Daoy (cell line): ENCODE measurements at regions not wholly inside any gene's neighbourhood (a gene's known extent, or its start where the extent isn't known, plus 50 kb on each side); places are given as distances from the start of the nearest gene placed in this dataset.
"Not testable (repeated sequence)": the region's sequence is repeated elsewhere in the genome, so short reads cannot be mapped to it uniquely, and the experiment has no call there.

Source experiments
- DNase-seq: peaks from one replicate; pipeline ENCODE4 v3.0.0-alpha.2; 2015; ENCODE audit warnings: low read depth

DNA sequence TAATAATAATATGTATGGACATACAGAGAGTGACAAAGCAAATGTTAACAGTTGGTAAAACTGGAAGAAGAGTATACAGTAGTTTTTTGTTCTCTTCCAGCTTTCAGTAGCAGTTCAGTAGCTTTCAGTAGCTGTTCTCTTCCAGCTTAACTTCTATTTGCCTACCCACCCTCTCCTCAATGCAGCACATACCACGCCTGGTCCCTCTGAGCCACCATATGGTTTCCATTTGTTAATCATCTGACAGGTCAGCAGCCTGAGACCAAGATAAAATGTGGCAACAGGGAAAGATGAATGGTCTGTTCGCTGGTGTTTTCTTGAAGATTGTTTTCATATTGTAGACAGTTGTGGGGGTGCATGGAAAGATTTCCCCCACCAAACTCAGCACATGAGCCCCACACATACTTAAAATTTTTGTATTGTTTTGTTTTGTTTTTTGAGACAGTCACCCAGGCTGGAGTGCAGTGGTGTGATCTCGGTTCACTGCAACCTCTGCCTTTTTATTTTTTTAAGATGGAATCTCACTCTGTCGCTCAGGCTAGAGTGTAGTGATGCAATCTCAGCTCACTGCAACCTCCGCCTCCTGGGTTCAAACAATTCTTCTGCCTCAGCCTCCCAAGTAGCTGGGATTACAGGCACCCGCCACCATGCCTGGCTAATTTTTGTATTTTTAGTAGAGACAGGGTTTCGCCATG, 56.8 kb downstream of the ATP6V0E2 start:
- DNase-seq, result peak; percentile 37

DNA sequence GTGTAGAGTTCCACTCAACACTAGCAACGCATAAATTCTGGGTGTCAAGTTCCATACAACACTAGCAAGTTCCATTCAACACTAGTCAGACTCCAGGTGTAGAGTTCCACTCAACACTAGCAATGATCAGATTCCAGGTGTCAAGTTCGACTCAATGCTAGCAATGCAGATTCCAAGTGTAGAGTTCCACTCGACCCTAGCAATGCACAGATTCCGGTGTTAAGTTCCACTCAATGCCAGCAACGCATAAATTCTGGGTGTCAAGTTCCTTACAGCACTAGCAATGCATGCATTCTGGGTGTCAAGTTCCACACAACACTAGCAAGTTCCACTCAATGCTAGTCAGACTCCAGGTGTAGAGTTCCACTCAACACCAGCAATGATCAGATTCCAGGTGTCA, 60.0 kb downstream of the ATP6V0E2 start:
- DNase-seq, result not testable (repeated sequence)

DNA sequence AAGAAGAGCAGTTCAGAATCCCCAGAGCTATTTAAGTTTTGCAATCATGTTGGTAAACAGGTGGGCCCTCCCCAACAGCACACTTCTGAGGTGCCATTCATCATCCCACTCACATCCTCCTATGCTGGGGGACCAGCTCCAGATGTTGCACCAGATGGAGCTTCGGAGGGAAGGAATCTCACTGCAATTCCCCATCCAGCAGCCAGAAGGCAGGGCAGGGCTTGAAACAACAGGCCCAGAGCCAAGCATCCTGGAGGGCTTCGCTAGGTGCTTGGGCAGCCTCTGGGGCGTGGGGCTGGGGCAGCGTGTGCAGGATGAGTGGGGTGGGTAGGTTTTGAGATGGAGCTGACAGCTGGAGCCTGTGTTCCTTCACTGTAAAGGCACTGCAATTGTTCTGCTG, 73.6 kb downstream of the ATP6V0E2 start:
- DNase-seq, result not testable (repeated sequence)

DNA sequence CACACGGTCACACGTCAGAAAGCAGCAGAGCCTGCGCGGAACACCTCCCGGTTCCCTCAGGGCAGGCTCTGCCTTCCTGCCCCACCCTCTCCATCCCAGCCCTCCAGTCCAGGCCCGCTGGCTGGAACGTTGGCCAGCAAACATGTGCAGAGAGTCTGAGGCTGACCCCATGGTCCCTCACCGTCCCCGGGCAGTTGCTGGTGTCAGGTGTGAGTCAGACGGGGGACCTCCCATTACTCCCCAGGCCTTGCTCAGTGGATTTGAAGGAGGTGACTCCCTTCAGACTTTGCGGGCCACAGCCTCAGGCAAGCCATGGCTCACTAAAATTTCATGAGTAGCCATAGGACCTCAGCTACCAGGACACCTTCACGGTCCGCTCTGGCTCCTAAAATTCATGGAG, 74.7 kb downstream of the ATP6V0E2 start:
- not testable (repeated sequence) for DNase-seq

DNA sequence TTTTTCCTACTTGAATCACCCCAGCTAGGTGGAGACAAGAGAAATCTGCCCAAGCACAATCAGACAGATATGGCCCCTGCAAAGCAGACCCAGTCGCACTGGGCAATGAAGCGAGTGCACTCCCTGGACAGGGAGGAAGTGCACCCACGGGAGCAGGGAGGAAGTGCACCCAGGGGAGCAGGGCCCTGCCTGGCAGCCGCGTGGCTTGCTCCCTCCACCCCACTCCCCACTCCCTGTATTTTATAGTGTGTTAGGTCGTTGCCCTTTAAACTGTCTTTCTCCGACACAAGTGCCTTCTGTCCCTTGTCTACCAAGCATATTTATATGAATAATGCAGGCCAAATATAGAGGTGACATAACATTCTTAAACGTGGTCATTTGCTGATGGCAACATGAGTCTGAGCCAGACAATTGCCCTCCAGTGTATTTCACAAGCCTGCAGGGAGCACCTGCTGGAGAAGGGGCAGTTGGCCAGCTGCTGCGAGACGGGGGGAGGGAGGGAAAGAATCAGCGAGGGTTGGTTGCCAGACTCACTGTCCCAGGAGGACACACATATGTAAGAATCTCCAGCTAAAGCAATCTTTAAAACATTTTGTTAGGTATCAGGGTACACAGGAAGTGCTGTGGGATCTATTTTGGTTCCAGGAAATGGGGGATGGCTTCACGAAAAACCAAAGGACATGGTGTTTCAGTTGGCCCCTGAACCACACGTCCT, 76.3 kb downstream of the ATP6V0E2 start:
- DNase-seq, result not testable (repeated sequence)

DNA sequence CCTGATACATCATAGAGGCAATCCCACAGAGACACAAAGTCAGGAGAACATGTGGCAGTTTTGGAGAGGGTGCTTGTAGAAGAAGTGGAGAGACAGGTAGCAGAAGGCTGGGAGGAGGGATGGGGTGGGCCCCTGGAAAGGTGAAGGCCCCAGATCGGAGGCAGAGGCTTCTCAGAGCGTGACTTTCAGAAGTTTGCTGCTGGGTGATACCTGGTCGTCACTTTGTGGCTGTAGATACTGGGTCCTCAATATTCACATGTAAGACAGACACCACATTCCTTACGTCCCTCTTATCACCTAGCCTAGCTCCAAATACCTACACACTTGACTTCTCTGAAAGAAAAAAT, 76.8 kb downstream of the ATP6V0E2 start:
- DNase-seq, result not testable (repeated sequence)

DNA sequence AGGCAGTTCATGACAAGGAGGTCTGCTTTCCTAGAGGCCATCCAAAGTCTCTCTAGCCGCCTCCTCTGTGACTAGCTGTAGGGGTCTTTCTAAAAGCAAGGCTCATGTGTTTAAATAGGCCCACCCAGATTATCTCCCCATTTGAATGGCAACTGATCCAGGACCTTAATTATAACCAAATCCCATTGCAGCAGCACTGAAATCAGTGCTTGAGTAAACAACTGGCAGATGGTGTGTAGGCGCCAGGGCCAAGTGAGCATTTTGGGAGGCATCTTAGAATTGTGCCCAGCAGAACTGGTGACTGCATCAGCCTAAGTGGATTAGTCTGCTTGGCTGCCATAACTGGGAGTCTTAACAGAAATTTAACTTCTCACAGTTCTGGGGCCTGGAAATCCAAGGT, 77.8 kb downstream of the ATP6V0E2 start:
- DNase-seq, result not testable (repeated sequence)

DNA sequence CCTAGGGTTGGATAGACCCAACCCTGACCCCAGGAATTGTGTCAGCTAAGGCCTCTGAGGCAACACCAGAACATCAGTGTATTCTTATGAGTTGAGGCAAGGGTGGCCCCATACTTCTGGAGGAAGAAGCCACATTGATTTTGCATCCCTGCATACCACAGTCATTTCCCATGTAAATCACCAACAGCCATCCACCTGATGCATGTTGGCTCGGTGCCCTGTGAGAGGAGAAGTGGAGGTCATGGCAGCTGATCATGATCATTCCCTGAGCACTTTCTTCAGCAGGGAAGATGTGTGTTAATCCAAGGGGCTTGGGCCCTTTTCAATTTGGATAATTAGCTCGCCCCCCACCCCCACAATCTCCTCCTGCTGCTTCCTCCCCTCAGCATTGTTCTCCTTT, 85.1 kb downstream of the ATP6V0E2 start:
- not testable (repeated sequence) for DNase-seq

DNA sequence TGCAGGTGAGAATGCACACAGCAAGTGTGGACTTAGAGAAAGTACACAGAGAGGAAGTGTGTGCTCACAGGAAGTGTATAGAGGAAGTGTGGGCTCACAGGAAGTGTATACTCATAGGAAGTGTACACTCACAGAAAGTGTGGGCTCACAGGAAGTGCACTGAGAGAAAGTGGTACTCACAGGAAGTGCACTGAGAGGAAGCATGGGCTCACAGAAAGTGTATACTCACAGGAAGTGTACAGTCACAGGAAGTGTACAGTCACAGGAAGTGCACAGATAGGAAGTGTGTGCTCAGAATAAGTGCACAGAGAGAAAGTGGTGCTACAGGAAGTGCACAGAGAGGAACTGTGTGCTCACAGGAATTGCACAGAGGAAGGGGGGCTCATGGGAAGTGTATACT, 87.1 kb downstream of the ATP6V0E2 start:
- not testable (repeated sequence) for DNase-seq

DNA sequence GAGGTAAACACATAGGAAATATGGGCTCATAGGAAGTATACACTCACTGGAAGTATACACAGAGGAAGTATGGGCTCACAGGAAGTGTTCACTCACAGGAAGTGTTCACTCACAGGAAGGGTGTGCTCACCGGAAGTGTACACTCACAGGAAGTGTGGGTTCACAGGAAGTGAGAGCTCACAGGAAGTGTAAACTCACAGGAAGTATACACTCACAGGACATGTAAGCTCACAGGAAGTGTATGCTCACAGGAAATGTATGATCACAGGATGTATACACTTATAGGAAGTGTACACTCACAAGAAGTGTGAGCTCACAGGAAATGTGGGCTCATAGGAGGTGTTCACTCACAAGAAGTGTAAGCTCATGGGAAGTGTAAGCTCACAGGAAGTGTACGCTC, 88.1 kb downstream of the ATP6V0E2 start:
- not testable (repeated sequence) for DNase-seq

DNA sequence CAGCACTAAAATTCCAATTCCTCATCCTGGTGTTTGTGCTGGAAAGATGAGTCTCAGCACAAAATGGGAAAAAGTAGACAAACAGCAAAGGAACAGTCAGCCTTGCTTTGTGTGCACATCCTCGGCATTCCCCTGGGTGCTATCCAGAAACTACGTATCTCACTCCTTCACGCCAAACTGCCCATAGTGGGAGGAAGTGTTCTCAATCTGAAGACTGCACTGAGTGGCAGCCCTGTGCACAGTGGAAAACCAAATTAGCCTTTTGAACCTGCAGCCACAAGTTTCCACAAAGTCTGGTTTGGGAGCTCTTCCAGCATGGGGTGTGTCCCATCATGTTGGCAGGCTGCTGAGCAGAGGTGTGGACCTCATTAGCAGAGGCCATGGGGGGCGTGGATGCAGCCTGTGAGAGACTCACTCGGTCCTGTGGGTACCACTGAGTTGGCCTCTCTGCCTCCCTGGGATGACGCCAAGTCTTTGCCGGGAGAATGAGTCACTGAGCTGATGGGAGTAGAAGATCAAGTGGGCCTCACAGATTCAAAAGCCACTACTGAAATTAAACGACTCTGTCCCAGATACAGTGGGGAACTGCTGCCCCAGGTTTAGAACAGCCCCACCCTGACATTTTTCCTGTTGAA, 89.0 kb downstream of the ATP6V0E2 start:
- DNase-seq, result peak; percentile 15

DNA sequence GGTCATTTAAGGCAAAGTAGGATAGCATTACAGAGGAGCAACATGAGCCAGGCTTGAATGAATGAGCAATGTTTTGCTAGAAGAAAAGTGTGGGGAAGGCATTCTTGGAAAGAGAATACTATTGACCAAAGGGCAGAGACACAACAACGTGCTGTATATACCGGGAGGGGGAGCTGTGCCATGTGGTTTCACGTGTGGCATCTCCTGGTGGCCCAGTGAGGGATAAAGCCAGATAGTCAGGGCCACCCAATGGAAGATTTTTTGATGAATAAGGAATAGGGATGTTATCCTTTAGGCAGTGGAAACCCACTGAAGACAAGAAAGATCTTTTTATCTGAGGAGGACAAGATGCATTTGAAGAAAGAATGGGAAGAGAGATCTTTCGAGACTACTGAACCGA, 90.2 kb downstream of the ATP6V0E2 start:
- not testable (repeated sequence) for DNase-seq

DNA sequence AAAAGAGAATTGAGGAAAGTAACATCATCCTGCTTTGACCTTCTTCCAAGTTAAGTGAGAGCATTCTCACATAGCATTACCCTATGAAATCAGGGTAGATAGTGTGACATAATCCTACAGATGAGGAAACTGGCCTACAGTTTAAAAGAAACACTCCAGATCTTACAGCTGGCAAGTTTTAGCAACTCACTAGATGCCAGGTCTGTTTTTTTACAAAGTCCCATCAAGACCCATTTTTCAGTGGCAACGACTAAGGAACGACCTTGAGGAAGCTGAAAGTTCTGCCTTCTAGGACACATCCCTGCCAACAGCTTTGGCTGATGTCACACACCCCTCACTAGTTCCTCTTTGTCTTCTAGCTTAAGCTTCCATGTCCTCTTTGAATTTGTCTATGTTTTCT, 92.7 kb downstream of the ATP6V0E2 start:
- DNase-seq, result not testable (repeated sequence)

DNA sequence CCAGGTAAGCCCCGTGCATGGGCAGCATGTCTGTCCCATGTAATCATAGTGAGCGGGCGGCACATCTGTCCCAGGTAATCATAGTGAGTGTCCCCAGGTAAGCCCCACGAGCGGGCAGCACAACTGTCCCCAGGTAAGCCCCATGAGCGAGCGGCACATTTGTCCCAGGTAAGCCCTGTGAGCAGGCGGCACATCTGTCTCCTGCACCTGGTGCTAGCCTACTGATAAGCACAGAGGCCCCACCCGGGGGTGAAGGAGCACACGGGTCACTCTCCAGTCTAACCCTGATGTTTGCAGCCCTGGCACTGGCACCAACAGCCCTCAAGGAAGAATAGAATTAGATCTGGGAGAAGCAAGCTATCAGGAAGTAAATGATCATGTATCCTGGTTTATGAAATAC, 99.2 kb downstream of the ATP6V0E2 start:
- DNase-seq, result not testable (repeated sequence)

DNA sequence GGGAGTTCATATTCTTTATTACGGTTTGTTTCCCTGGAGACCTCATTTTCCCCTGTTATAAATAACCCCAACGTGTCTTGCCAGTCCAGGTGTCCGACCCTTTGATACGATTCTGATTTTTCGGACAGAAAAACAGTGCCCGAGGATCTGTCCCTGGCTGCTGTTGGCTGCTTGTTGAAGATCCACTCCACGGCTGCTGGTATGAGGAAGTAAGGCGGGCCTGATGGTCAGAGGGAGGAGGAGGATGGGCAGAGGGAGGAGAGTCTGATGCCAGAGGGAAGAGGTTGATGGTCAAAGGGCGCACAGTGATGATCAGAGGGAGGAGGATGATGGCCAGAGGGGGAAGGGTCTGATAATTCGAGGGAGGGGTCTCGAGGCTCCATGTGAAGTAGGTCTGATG, 99.9 kb downstream of the ATP6V0E2 start:
- DNase-seq, result not testable (repeated sequence)

DNA sequence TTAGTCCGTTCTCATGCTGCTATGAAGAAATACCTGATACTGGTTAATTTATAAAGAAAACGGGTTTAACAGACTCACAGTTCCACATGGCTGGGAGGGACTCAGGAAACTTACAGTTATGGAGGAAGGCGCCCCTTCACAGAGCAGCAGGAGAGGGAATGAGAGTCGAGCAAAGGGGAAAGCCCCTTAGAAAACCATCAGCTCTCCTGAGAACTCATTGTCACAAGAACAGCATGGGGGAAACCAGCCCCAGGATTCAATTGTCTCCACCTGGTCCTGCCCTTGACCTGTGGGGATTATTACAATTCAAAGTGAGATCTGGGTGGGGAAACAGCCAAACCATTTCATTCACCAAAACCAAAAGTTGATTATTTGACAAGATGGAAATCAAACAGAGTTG, 101.8 kb downstream of the ATP6V0E2 start:
- not testable (repeated sequence) for DNase-seq

DNA sequence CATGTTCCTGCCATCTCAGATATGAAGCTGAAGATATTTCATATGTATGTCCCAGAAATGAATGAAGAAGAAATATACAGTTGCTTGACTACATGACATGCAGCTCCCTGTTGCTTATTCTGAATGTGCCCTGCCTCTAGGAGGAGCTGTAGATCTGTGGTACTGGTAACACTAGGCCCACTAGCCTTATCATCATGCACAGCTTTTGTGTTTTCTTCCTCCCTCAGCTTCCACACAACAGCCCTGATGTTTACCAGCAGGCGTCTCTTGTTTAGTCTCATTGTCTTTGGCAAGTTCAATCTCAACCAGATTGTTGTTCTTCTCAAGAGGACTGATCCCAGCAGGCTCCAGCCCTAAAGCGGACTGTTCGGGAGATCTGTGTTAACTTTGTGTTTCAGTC, 104.8 kb downstream of the ATP6V0E2 start:
- not testable (repeated sequence) for DNase-seq

DNA sequence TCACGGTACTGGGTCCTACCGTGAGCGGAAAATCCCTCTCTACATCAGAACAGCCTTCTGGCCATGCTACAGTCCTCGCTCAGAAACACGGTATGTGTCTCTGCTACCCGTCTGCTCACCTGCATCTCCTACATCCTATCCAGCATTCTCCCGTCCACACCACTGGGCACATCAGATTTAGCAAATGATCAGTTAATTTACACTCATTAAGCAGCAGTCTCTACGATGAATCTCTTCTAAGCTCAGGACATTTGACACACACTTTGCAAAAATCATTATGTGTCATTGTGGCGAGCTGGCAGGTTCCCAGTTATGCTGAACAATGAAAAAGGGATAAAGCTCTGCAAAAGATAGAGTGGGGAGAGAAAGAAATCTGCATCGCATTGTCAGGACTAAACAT, 105.2 kb downstream of the ATP6V0E2 start:
- not testable (repeated sequence) for DNase-seq

DNA sequence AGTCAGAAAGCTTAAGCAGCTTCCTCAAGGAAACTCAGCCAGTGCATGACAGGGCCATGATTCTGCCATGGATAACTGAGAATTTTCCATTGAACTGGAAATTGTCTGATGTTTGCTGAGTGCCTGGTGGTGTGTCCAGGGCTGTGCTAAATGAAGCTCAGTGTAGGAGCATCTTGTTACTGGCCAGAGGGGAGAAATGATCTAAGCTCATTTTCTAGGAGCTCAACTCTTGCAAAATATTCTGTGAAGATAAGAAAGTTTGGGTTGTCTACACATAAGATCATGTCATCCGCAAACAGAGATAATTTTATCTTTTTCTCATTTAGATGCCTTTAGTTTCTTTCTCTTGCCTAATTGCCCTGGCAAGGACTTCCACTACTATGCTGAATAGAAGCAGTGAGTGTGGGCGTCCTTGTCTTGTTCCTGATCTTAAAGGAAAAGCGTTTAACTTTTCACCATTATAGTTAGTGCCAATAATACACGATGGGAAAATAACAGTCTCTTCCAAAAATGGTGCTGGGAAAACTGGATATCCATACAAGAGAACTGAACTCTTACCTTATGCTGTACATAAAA, 108.9 kb downstream of the ATP6V0E2 start:
- DNase-seq, result not testable (repeated sequence)

DNA sequence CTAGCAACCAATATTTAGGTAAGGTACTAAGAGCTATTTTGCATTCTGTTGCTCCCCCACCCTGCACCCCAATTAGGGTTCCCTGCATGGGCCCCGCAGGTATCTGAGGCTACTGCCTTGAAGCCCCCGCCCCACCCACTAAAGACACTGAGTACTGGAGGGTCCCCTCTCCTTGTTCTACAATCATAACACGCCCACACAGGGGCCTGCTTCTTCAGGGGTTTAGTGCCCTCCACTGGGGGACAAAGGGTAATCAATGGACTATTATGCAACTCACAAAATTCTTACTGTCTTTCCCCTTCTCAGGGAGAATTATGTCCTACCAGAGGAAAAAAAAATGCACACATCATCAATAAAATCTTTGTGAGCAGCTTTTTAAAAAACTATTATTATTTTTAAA, 113.1 kb downstream of the ATP6V0E2 start:
- DNase-seq, result not testable (repeated sequence)

DNA sequence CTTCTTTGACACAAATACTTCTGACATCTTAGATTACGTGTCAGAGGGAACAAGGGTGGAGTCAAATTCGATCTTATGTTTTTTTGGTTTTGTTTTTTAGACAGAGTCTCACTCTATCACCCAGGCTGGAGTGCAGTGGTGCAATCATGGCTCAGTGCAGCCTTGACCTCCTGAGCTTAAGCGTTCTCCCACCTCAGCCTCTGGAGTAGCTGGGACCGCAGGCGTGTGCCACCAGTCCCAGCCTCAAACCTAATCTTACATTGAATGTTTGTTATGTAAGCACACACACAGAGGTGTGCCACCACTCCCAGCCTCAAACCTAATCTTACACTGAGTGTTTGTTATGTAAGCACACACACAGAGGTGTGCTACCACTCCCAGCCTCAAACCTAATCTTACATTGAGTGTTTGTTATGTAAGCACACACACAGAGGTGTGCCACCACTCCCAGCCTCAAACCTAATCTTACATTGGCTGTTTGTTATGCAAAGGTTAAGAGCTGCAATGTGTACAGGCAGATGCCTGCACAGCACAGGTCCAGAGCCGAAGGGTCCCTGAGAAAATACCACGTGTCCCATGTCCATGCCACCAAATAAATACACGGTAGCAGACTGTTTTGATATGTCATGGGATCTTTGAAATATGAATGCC, 118.0 kb downstream of the ATP6V0E2 start:
- not testable (repeated sequence) for DNase-seq

DNA sequence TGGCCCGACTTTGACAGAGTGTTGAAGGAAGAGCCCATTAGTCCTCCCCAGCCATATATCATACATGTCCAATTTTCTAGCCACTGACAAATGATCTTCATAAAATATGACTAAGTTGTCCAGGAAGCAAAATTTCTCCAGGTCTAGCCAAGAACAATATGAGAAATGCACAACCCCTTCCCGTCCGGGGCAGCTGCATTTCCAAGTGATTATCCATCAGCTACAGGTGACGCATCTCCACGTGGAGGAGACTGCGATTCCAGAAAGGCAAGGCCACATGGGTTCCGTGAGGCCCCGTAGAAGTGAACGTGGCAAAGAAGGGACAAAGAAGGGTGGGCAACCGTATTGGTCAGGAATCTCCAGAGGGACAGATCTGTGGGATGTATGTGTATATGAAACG, 118.6 kb downstream of the ATP6V0E2 start:
- DNase-seq, result peak; percentile 58
